CD4-positive, alpha-beta T cell treated with Interleukin-6 for 4 hours (primary cell): ENCODE measurements at regions not wholly inside any gene's neighbourhood (a gene's known extent, or its start where the extent isn't known, plus 50 kb on each side); places are given as distances from the start of the nearest gene placed in this dataset.

ENCODE experiments used
- DNase-seq: peaks from one replicate; pipeline ENCODE4 v3.0.0-alpha.2; 2020; ENCODE audit warnings: mixed read lengths

DNA sequence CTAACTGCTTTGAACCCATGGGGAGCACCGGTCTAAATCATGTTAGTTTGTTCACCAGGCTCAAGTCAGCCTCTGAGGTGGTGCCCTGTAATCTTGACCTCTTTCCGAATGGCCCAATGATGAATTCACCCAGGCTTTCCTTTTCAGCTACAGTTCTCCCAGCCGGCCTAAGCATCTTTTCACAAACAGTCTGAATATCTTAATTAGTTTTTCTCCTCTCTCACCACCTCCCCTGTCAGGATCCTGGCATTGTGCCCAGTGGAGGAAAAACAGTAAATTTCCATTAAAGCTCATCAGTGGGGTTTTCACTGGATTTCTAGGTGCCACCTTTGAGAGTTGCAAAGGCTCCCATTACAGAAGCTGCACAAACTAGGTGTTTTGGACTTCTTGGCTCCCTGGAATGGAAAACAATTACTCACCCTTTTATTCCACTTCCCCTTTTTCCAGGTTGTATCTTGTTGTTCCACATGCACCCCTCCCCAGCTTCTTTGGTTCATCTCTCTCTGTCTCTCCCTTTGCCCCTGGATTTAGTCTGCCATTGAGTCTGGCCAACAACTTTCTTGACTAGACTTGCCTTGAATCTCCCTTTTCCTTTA is 69.4 kb upstream of the ADAMTSL1 start:
- no peak for DNase-seq

DNA sequence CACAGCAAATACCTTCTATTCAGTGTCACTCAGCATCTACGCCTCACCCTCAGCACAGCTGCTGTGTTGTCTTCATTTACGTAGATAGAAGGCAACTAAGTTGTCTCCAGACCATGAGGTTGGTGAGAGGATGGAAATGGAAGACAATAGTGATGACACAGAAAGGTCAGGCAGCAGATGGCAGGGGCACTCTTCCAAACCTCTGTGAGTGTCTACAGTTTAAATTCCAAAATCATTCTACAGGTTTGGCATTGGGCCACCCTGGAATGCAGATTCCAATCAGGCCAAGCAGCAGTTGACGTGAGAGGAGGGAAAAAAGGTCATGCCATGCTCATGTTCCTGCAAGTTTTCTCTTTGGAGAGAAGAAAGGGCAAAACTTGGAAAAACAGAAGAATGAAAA is 68.7 kb upstream of the ADAMTSL1 start:
- no peak for DNase-seq

DNA sequence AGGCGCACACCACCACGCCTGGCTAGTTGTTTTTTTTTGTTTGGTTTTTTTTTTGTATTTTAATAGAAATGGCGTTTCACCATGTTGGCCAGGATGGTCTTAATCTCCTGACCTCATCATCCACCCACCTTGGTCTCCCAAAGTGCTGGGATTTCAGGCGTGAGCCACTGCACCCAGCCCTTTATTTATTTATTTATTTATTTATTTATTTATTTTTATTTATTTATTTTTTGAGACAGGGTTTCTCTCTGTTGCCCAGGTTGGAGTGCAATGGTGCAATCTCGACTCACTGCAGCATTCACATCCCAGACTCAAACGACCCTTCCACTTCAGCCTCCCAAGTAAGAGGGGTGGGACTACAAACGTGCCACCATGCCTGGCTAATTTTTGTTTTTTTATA is 63.0 kb upstream of the ADAMTSL1 start:
- DNase-seq, result no peak

DNA sequence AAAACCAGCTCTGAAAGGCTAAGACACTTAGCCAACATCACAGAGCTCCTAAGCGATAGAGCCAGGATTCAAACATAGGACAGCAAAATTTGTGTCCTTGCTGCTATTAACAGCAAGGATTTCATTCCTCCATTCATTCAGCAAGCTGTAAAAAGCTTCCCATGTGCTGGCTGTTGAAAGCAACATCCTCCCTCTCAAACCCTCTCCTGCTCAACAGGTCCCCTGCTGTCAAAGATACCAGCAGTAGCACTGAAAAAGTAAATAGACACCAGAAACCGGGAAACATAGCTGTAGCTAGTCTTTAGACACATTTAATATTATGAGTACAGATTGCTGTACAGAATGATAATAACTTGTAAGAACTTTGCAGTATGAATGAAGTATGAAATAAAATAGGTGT is 52.6 kb upstream of the ADAMTSL1 start:
- DNase-seq, result no peak

DNA sequence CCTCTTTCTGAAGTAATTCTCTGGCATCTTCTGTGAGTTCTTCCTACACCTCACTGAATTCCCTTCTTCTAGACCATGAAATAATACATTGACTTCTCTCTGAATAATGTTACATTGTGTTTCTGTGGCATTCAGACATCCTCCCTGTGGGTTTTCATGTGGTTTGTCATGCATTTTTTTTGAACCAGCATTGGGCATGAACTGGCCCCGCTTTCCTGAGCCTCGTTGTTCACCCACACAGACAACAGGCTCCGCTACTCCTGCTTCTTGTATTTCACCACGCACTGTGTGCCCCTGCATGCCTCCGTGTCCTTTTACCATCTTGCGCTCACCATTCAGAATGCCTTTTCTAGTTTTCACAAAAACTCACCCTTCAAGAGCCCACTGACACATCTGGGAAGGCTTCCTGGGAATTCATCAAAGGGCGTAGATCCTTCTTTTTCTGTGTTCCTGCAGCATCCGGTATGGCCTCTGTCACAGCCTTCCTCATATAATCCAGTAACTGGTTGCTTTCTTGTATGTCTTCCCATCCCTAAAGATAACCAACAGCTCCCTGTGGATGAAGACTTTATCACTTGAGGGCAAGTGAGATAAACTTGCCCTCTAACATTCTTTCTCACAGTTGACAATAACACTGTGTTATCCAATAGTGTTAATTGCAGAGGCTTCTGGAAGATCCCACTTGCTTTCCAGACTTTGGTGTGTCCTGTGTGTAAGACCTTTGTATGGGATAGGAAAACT is 51.5 kb upstream of the ADAMTSL1 start:
- DNase-seq, result no peak

DNA sequence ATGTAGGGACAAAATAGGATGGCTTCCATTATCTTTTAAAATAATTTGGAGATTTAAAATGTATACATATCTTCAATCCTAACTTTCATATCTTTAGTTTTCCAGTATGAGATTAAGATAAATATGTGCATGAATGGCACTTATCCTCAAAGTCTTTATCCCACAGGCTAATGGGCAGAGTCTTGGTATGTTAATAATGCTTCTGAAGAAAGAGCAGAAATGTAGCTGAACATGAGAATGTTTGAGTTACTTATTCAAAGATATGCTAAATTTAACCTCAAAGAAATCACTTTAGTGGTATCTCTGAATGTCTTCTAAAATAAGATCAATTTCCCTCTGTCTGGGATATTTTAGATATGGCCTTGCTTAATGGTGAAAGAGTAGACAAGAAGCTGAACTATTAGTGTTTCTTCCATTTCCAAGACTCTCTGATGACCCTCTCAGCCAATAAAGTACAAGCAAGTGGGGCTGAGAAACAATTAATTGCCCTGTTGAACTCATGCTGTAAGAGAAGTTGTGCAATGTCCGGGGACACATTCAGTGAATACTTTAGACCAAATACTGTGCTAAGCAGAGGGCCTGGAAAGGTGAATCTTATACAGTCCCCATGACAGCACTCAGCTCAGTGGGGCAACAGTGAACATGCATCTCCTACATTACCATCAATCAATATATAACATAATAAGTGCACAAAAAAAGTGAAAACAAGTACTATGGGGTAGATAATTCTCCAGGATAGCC is 50.0 kb upstream of the ADAMTSL1 start:
- no peak for DNase-seq
